PC-9 (cell line): ENCODE measurements at regions not wholly inside any gene's neighbourhood (a gene's known extent, or its start where the extent isn't known, plus 50 kb on each side); places are given as distances from the start of the nearest gene placed in this dataset.

Experiments
- BruUV-seq: library from RNA; stranded (reverse); fragments of 400-500 nt; replicated peaks from 2 replicates; lab custom pipeline; 2021; lab: Mats Ljungman, UMichigan
- CTCF ChIA-PET: fragments of 300-600 bp; sonication (Branson Sonifier 250); formaldehyde crosslinking; loops from one replicate; lab custom pipeline; 2022; ENCODE audit warnings: antibody characterized with exemption; lab: Charles Lee
- POLR2A ChIA-PET: fragments of 300-600 bp; sonication (Branson Sonifier 250); formaldehyde crosslinking; loops from one replicate; lab custom pipeline; 2022; ENCODE audit warnings: antibody characterized with exemption; ENCODE audit not compliant: unreplicated experiment; lab: Charles Lee
- DNase-seq, 2 experiments: peaks; one replicate each; pipeline versions ENCODE4 v3.0.0 to v3.0.0-alpha.2; 2015 to 2022; ENCODE audit warnings: mixed read lengths in 1 of 2
- H2AFZ ChIP-seq: fragments of 200-600 bp; sonication (generic); 2 replicates; pipeline ENCODE4 v1.8.1; 2017; ENCODE audit warnings: antibody characterized with exemption
- H3F3A ChIP-seq: fragments of 200-600 bp; sonication (generic); 2 replicates; pipeline ENCODE4 v1.8.1; 2017; ENCODE audit warnings: antibody characterized with exemption, mild to moderate bottlenecking, low read depth; ENCODE audit not compliant: insufficient read depth
- H3K27ac ChIP-seq: fragments of 200-600 bp; sonication (generic); 2 replicates; pipeline ENCODE4 v1.6.1; 2016; ENCODE audit warnings: mixed run types
- H3K27me3 ChIP-seq: fragments of 200-600 bp; sonication (generic); 2 replicates; pipeline ENCODE4 v1.6.1; 2016; ENCODE audit warnings: low read depth, mixed run types; ENCODE audit not compliant: insufficient read depth
- H3K36me3 ChIP-seq: fragments of 200-600 bp; sonication (generic); 2 replicates; pipeline ENCODE4 v1.6.1; 2016; ENCODE audit warnings: low read depth, mixed run types
- H3K4me1 ChIP-seq: fragments of 200-600 bp; sonication (generic); replicated peaks from 2 replicates; pipeline ENCODE4 v1.6.1; 2016; ENCODE audit warnings: mixed run types; ENCODE audit not compliant: insufficient read depth
- H3K4me2 ChIP-seq: fragments of 200-600 bp; sonication (generic); 2 replicates; pipeline ENCODE4 v1.6.1; 2017; ENCODE audit warnings: mixed run types
- H3K4me3 ChIP-seq: fragments of 200-600 bp; sonication (generic); 2 replicates; pipeline ENCODE4 v1.6.1; 2016; ENCODE audit warnings: mixed run types
- H3K79me2 ChIP-seq: fragments of 200-600 bp; sonication (generic); 2 replicates; pipeline ENCODE4 v1.6.1; 2017; ENCODE audit warnings: low read depth, mixed run types
- H3K9me2 ChIP-seq: fragments of 200-600 bp; sonication (generic); 2 replicates; pipeline ENCODE4 v1.8.1; 2017; ENCODE audit warnings: mild to moderate bottlenecking; ENCODE audit not compliant: insufficient read depth
- H3K9me3 ChIP-seq: fragments of 200-600 bp; sonication (generic); 2 replicates; pipeline ENCODE4 v1.8.1; 2016; ENCODE audit warnings: low read depth; ENCODE audit not compliant: insufficient read depth
- H4K20me1 ChIP-seq: fragments of 200-600 bp; sonication (generic); 2 replicates; pipeline ENCODE4 v1.8.1; 2017; ENCODE audit not compliant: insufficient read depth
- CTCF ChIP-seq: fragments of 200-600 bp; sonication (generic); conservative IDR thresholded peaks from 2 replicates; pipeline ENCODE4 v1.6.1; 2017; ENCODE audit warnings: mixed run types, antibody characterized with exemption, mild to moderate bottlenecking, moderate library complexity
- EZH2 ChIP-seq: fragments of 200-600 bp; sonication (generic); IDR thresholded peaks from 2 replicates; pipeline ENCODE4 v1.8.0; 2017; ENCODE audit warnings: antibody characterized with exemption, low read depth
- intact Hi-C: fragments of 100-400 bp; cut with micrococcal nuclease; formaldehyde crosslinking; loops from one replicate; pipeline ENCODE4 v1.10.0; 2022; ENCODE audit not compliant: unreplicated experiment

GRCh38 chr18:61076986-61077385 lies 256.2 kb upstream of the CDH20 start:
- ChIA-PET POLR2A (no interaction called here), CTCF (no interaction called here)
- intact Hi-C loops: no loop called here
- Histone ChIP-seq H3K27ac (no peak overlapping the region), H3K9me2 (no peaks in the 10 kb centered on the region), H3K79me2 (no peaks in the 10 kb centered on the region), H3K4me1 (no peaks in the 10 kb centered on the region), H3K27me3 (no peaks in the 10 kb centered on the region), H4K20me1 (no peaks in the 10 kb centered on the region), H3K4me3 (no peak overlapping the region), H3K4me2 (no peak overlapping the region), H3K36me3 (no peaks in the 10 kb centered on the region), H3F3A (no peaks in the 10 kb centered on the region), H3K9me3 (no peaks in the 10 kb centered on the region), H2AFZ (no peak overlapping the region)
- no peak for TF ChIP-seq CTCF
- no peak for DNase-seq
- BruUV-seq: no TSS peak

- intact Hi-C loops: no loop called here
- no TSS peak for BruUV-seq
- H3K9me3 ChIP-seq: no peaks in the 10 kb centered on the region
- no peak overlapping the region for H3K4me2 ChIP-seq
- no peak for TF ChIP-seq CTCF
- TF ChIP-seq EZH2: no peak
- no peak overlapping the region for H3K27ac ChIP-seq
- no peak for DNase-seq
- no peaks in the 10 kb centered on the region for H3K36me3 ChIP-seq
- H4K20me1 ChIP-seq: no peaks in the 10 kb centered on the region
- H3K4me3 ChIP-seq: no peak overlapping the region
- no peak overlapping the region for H2AFZ ChIP-seq
- no peaks in the 10 kb centered on the region for H3K27me3 ChIP-seq
- H3F3A ChIP-seq: no peaks in the 10 kb centered on the region
- ChIA-PET POLR2A (no interaction called here), CTCF (no interaction called here)
- H3K4me1 ChIP-seq: no peaks in the 10 kb centered on the region
- no peaks in the 10 kb centered on the region for H3K79me2 ChIP-seq
- H3K9me2 ChIP-seq: no peaks in the 10 kb centered on the region
Observed at GRCh38 chr18:61079714-61080113, 253.5 kb upstream of the CDH20 start.

- no TSS peak for BruUV-seq
- intact Hi-C loops: no loop called here
- Histone ChIP-seq H3K9me3 (no peaks in the 10 kb centered on the region), H2AFZ (no peak overlapping the region), H3K4me3 (no peak overlapping the region), H3K9me2 (no peaks in the 10 kb centered on the region), H3K4me1 (no peaks in the 10 kb centered on the region), H3K4me2 (no peak overlapping the region), H3K36me3 (no peaks in the 10 kb centered on the region), H3F3A (no peaks in the 10 kb centered on the region), H3K27ac (no peak overlapping the region), H4K20me1 (no peaks in the 10 kb centered on the region), H3K27me3 (no peaks in the 10 kb centered on the region), H3K79me2 (no peaks in the 10 kb centered on the region)
- POLR2A ChIA-PET: no interaction called here
- no peak for DNase-seq
- TF ChIP-seq EZH2 (no peak), CTCF (no peak)
- CTCF ChIA-PET: no interaction called here
Observed at GRCh38 chr18:61080954-61081528, 252.2 kb upstream of the CDH20 start.
